K562 (cell line): ENCODE measurements at regions not wholly inside any gene's neighbourhood (a gene's known extent, or its start where the extent isn't known, plus 50 kb on each side); places are given as distances from the start of the nearest gene placed in this dataset.

Experiments
- ATAC-seq: fragments of 200-7000 bp; cut with Tn5 transposase; 3 replicates; pipeline ENCODE4 v1.9.1; 2020; ENCODE audit warnings: moderate library complexity
- BruUV-seq: library from RNA; stranded (reverse); fragments of 400-500 nt; replicated peaks from 2 replicates; lab custom pipeline; 2021; lab: Mats Ljungman, UMichigan
- CTCF ChIA-PET: fragments of 300-600 bp; formaldehyde crosslinking; extraction: SDS; loops from one replicate; lab custom pipeline; 2021; ENCODE audit warnings: low intra/inter-chr PET ratio; lab: Yijun Ruan, JAX
- POLR2A ChIA-PET: fragments of 300-600, 350-650 bp; sonication (Branson Sonifier 250); formaldehyde crosslinking; extraction: SDS; loops from one replicate; lab custom pipeline; 2021; ENCODE audit warnings: antibody characterized with exemption, inconsistent platforms; lab: Yijun Ruan, JAX
- DNase-seq, 4 experiments: peaks; one replicate each; pipeline versions ENCODE4 v3.0.0 to v3.0.0-alpha.2; 2011 to 2018; ENCODE audit warnings: low spot score in 3 of 4, mixed read lengths in 3 of 4; ENCODE audit errors: extremely low read depth in 1 of 4
- FAIRE-seq: peaks from 2 replicates; lab custom pipeline; 2011; peaks lifted over from hg19 to GRCh38; lab: Jason Lieb, UNC
- H2AFZ ChIP-seq: 2 replicates; pipeline ENCODE4 v1.6.0; 2011; ENCODE audit warnings: low read depth, low read length, control low read depth, inconsistent platforms
- H3K27ac ChIP-seq: fragments of 200-600 bp; 3 replicates; pipeline ENCODE4 v1.8.0; 2011; ENCODE audit warnings: low read depth, mild to moderate bottlenecking, control low read depth, inconsistent platforms, low read length, moderate library complexity, mixed read lengths; ENCODE audit errors: extremely low read depth
- H3K27me3 ChIP-seq, 2 experiments: fragments of 300-600 bp in 1 of 2; 2 replicates in 1 of 2; 3 replicates in 1 of 2; pipeline versions ENCODE4 v1.6.0 to v1.8.0; 2011; ENCODE audit warnings: inconsistent platforms in 2 of 2, low read length in 2 of 2, mild to moderate bottlenecking in 1 of 2, mixed read lengths in 1 of 2, moderate library complexity in 1 of 2; ENCODE audit not compliant: control insufficient read depth in 2 of 2, insufficient read depth in 2 of 2
- H3K36me3 ChIP-seq: fragments of 300-600 bp; 3 replicates; pipeline ENCODE4 v1.8.0; 2011; ENCODE audit warnings: mild to moderate bottlenecking, low read length, inconsistent platforms; ENCODE audit not compliant: control insufficient read depth, insufficient read depth
- H3K4me1 ChIP-seq, 2 experiments: fragments of 200-600 bp in 1 of 2; replicated peaks in 1 of 2; 2 replicates in 1 of 2; 3 replicates in 1 of 2; pipeline versions ENCODE4 v1.5.1 to v1.8.0; 2011; ENCODE audit warnings: inconsistent platforms in 2 of 2, low read length in 2 of 2, mild to moderate bottlenecking in 1 of 2, mixed read lengths in 1 of 2, moderate library complexity in 1 of 2; ENCODE audit not compliant: control insufficient read depth in 2 of 2, insufficient read depth in 2 of 2
- H3K4me2 ChIP-seq: 2 replicates; pipeline ENCODE4 v1.6.1; 2011; ENCODE audit warnings: low read length, control low read depth, inconsistent platforms, mixed read lengths; ENCODE audit not compliant: insufficient read depth
- H3K4me3 ChIP-seq: fragments of 200-600 bp; sonication (generic), shearing (Covaris generic); 2 replicates; pipeline ENCODE4 v1.5.1; 2016; ENCODE audit warnings: control low read depth, inconsistent platforms
- H3K79me2 ChIP-seq: fragments of 200-600 bp; 3 replicates; pipeline ENCODE4 v1.8.0; 2011; ENCODE audit warnings: low read length, inconsistent platforms; ENCODE audit not compliant: control insufficient read depth, insufficient read depth
- H3K9ac ChIP-seq, 2 experiments: 2 replicates each; pipeline versions ENCODE4 v1.6.0 to v1.6.1; 2011; ENCODE audit warnings: low read depth in 2 of 2, low read length in 2 of 2, control low read depth in 1 of 2, inconsistent platforms in 1 of 2, mild to moderate bottlenecking in 1 of 2, mixed read lengths in 1 of 2; ENCODE audit not compliant: insufficient read depth in 1 of 2
- H3K9me1 ChIP-seq: one replicate; pipeline ENCODE4 v1.6.0; 2011; ENCODE audit warnings: inconsistent platforms, mild to moderate bottlenecking, low read length, moderate library complexity; ENCODE audit not compliant: control insufficient read depth, insufficient read depth
- H3K9me3 ChIP-seq: replicated peaks from 2 replicates; pipeline ENCODE4 v1.5.1; 2011; ENCODE audit warnings: low read depth, low read length, inconsistent platforms; ENCODE audit not compliant: control insufficient read depth, insufficient read depth
- H4K20me1 ChIP-seq: replicated peaks from 2 replicates; pipeline ENCODE4 v1.6.1; 2011; ENCODE audit warnings: low read length, inconsistent platforms, mixed read lengths; ENCODE audit not compliant: control insufficient read depth, insufficient read depth
- NFIX ChIP-seq: fragments of 250-450 bp; sonication (Bioruptor Pico); IDR thresholded peaks from 2 replicates; pipeline ENCODE4 v1.4.0; 2020; ENCODE audit warnings: low read depth, mild to moderate bottlenecking, moderate library complexity
- NFXL1 ChIP-seq: fragments of 450-650 bp; formaldehyde crosslinking; IDR thresholded peaks from 2 replicates; pipeline ENCODE4 v1.4.0; 2021; ENCODE audit warnings: mild to moderate bottlenecking
- PTBP1 ChIP-seq: fragments of 200-400 bp; formaldehyde crosslinking; IDR thresholded peaks from 2 replicates; pipeline ENCODE4 v1.6.1; 2017; ENCODE audit warnings: low read depth, low read length
- RBBP5 ChIP-seq: fragments of 200-600 bp; sonication (generic); IDR thresholded peaks from 2 replicates; pipeline ENCODE4 v1.6.1; 2012; ENCODE audit warnings: borderline replicate concordance, mild to moderate bottlenecking, low read length, control low read depth, inconsistent platforms; ENCODE audit not compliant: insufficient read depth, poor library complexity, severe bottlenecking
- THRAP3 ChIP-seq: fragments of 450-650 bp; IDR thresholded peaks from 2 replicates; pipeline ENCODE4 v1.6.1; 2016; ENCODE audit warnings: mild to moderate bottlenecking, inconsistent platforms, borderline replicate concordance
- ZNF384 ChIP-seq: IDR thresholded peaks from 2 replicates; pipeline ENCODE4 v1.6.1; 2012; ENCODE audit warnings: low read depth, low read length, improper control_type of control experiment
- ZNF41 ChIP-seq: fragments of 250-450 bp; sonication (Bioruptor Pico); conservative IDR thresholded peaks from 2 replicates; pipeline ENCODE4 v1.4.0; 2020; ENCODE audit warnings: mild to moderate bottlenecking
- ZSCAN29 ChIP-seq: fragments of 450-650 bp; IDR thresholded peaks from 2 replicates; pipeline ENCODE4 v1.6.1; 2017
- WGBS: fragments of 100-300 bp; shearing (Covaris generic); methylation state at CpG from one replicate; pipeline ENCODE4 v1.1.6; 2016; ENCODE audit warnings: low coverage, mixed read lengths; ENCODE audit not compliant: insufficient coverage; ENCODE audit errors: missing lambda C conversion rate; 5-methylcytosine and 5-hydroxymethylcytosine counted together
- in situ Hi-C: fragments of 300-500 bp; cut with MboI; formaldehyde crosslinking; loops from 4 replicates; pipeline ENCODE4 v1.15.0; 2018; ENCODE audit warnings: inconsistent platforms, mixed read lengths
- intact Hi-C: fragments of 100-400 bp; cut with micrococcal nuclease; formaldehyde crosslinking; loops from 2 replicates; pipeline ENCODE4 v1.14.2; 2022
- TF ChIP-seq, protein P1 (sequence below): IDR thresholded peaks from 3 replicates; pipeline ENCODE4 v1.6.1; 2011; ENCODE audit warnings: borderline replicate concordance, mild to moderate bottlenecking; ENCODE audit not compliant: insufficient read length, insufficient read depth

- no peaks in the 10 kb centered on the region for H3K36me3 ChIP-seq
- in situ Hi-C loops = no loop called here
- no peaks in the 10 kb centered on the region for H3K4me1 ChIP-seq
- no peak overlapping the region for H3K4me3 ChIP-seq
- H3K27ac ChIP-seq = no peak overlapping the region
- FAIRE-seq (no peak), DNase-seq (no peak), ATAC-seq (no peak)
- ChIA-PET POLR2A (no interaction called here), CTCF (no interaction called here)
- no peaks in the 10 kb centered on the region for H3K9me1 ChIP-seq
- H3K27me3 ChIP-seq = no peaks in the 10 kb centered on the region
- H3K9ac ChIP-seq = no peak overlapping the region
- BruUV-seq = no TSS peak
- H4K20me1 ChIP-seq = no peaks in the 10 kb centered on the region
- no peak overlapping the region for H2AFZ ChIP-seq
- under 1% methylated on average over 11 of the region's 11 CpGs for WGBS
- no peaks in the 10 kb centered on the region for H3K79me2 ChIP-seq
- TF ChIP-seq RBBP5 (no peak), PTBP1 (no peak), THRAP3 (no peak), NFXL1 (CRISPR knock-in tag) (no peak), ZSCAN29 (no peak), ZNF384 (no peak), NFIX (CRISPR knock-in tag) (no peak), ZNF41 (no peak)
- TF ChIP-seq, protein P1, sequence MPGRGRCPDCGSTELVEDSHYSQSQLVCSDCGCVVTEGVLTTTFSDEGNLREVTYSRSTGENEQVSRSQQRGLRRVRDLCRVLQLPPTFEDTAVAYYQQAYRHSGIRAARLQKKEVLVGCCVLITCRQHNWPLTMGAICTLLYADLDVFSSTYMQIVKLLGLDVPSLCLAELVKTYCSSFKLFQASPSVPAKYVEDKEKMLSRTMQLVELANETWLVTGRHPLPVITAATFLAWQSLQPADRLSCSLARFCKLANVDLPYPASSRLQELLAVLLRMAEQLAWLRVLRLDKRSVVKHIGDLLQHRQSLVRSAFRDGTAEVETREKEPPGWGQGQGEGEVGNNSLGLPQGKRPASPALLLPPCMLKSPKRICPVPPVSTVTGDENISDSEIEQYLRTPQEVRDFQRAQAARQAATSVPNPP = no peak
- no peaks in the 10 kb centered on the region for H3K9me3 ChIP-seq
- intact Hi-C loops = no loop called here
- no peak overlapping the region for H3K4me2 ChIP-seq
Measured at GRCh38 chr1:209064850-209065706, 518.4 kb upstream of the CAMK1G start.
